HEK293 (cell line): ENCODE measurements at regions not wholly inside any gene's neighbourhood (a gene's known extent, or its start where the extent isn't known, plus 50 kb on each side); places are given as distances from the start of the nearest gene placed in this dataset.

Experiments
- CTCF ChIA-PET: fragments of 350-600 bp; formaldehyde crosslinking; extraction: SDS; loops from one replicate; lab custom pipeline; 2021; ENCODE audit warnings: antibody characterized with exemption; lab: Yijun Ruan, JAX
- POLR2A ChIA-PET: fragments of 300-600 bp; formaldehyde crosslinking; extraction: SDS; loops from one replicate; lab custom pipeline; 2020; ENCODE audit warnings: antibody characterized with exemption, inconsistent platforms; lab: Yijun Ruan, JAX
- H3K27ac ChIP-seq: fragments of 200-500 bp; sonication (Bioruptor generic); 2 replicates; pipeline ENCODE4 v1.5.1; 2014; ENCODE audit warnings: low read depth, low read length, control low read depth, inconsistent platforms; ENCODE audit errors: extremely low read depth
- H3K36me3 ChIP-seq, 2 experiments: fragments of 200-500 bp in 1 of 2; sonication (Bioruptor generic) in 1 of 2; 1 replicate in 1 of 2; 2 replicates in 1 of 2; pipeline ENCODE4 v1.5.1; 2014 to 2017; ENCODE audit warnings: inconsistent platforms in 2 of 2, low read length in 2 of 2; ENCODE audit not compliant: control insufficient read depth in 2 of 2, insufficient read depth in 1 of 2
- H3K4me1 ChIP-seq: fragments of 200-500 bp; sonication (Bioruptor generic); 2 replicates; pipeline ENCODE4 v1.5.1; 2014; ENCODE audit warnings: mild to moderate bottlenecking, low read length, inconsistent platforms; ENCODE audit not compliant: control insufficient read depth, insufficient read depth
- H3K4me3 ChIP-seq: 2 replicates; pipeline ENCODE4 v1.5.1; 2011; ENCODE audit warnings: low read depth, mild to moderate bottlenecking, control low read depth, low read length, moderate library complexity
- H3K9me3 ChIP-seq: fragments of 200-500 bp; sonication (Bioruptor generic); 2 replicates; pipeline ENCODE4 v1.5.1; 2014; ENCODE audit warnings: low read depth, low read length, inconsistent platforms; ENCODE audit not compliant: control insufficient read depth, insufficient read depth
- GFI1B ChIP-seq: fragments of 450-650 bp; formaldehyde crosslinking; IDR thresholded peaks from 2 replicates; pipeline ENCODE4 v1.5.1; 2016; ENCODE audit warnings: missing biosample characterization, missing genetic modification characterization
- GLIS1 ChIP-seq: fragments of 450-650 bp; formaldehyde crosslinking; IDR thresholded peaks from 2 replicates; pipeline ENCODE4 v1.5.1; 2016; ENCODE audit warnings: missing biosample characterization, missing genetic modification characterization
- KLF7 ChIP-seq: fragments of 450-650 bp; formaldehyde crosslinking; IDR thresholded peaks from 2 replicates; pipeline ENCODE4 v1.5.1; 2016; ENCODE audit warnings: missing biosample characterization, missing genetic modification characterization, borderline replicate concordance
- PRDM6 ChIP-seq: fragments of 450-650 bp; formaldehyde crosslinking; IDR thresholded peaks from 2 replicates; pipeline ENCODE4 v1.5.1; 2017; ENCODE audit warnings: missing biosample characterization, missing genetic modification characterization
- ZBTB20 ChIP-seq: fragments of 450-650 bp; formaldehyde crosslinking; IDR thresholded peaks from 2 replicates; pipeline ENCODE4 v1.5.1; 2016; ENCODE audit warnings: missing biosample characterization, missing genetic modification characterization
- ZEB2 ChIP-seq: fragments of 450-650 bp; formaldehyde crosslinking; IDR thresholded peaks from 2 replicates; pipeline ENCODE4 v1.5.1; 2016; ENCODE audit warnings: missing biosample characterization, missing genetic modification characterization
- ZIC2 ChIP-seq: fragments of 450-650 bp; formaldehyde crosslinking; IDR thresholded peaks from 2 replicates; pipeline ENCODE4 v1.5.1; 2016; ENCODE audit warnings: missing biosample characterization, missing genetic modification characterization
- ZNF155 ChIP-seq: fragments of 450-650 bp; formaldehyde crosslinking; IDR thresholded peaks from 2 replicates; pipeline ENCODE4 v1.5.1; 2016; ENCODE audit warnings: missing biosample characterization, missing genetic modification characterization
- ZNF2 ChIP-seq: fragments of 450-650 bp; formaldehyde crosslinking; IDR thresholded peaks from 2 replicates; pipeline ENCODE4 v1.5.1; 2016; ENCODE audit warnings: missing biosample characterization, missing genetic modification characterization
- ZNF223 ChIP-seq: fragments of 450-650 bp; formaldehyde crosslinking; IDR thresholded peaks from 2 replicates; pipeline ENCODE4 v1.5.1; 2016; ENCODE audit warnings: missing biosample characterization, missing genetic modification characterization
- ZNF302 ChIP-seq: fragments of 450-650 bp; formaldehyde crosslinking; IDR thresholded peaks from 2 replicates; pipeline ENCODE4 v1.5.1; 2016; ENCODE audit warnings: missing biosample characterization, missing genetic modification characterization, low read depth
- ZNF362 ChIP-seq: fragments of 450-650 bp; formaldehyde crosslinking; IDR thresholded peaks from 2 replicates; pipeline ENCODE4 v1.5.1; 2016; ENCODE audit warnings: missing biosample characterization, missing genetic modification characterization
- ZNF391 ChIP-seq: fragments of 450-650 bp; formaldehyde crosslinking; IDR thresholded peaks from 2 replicates; pipeline ENCODE4 v1.5.1; 2016; ENCODE audit warnings: low read depth, missing biosample characterization, missing genetic modification characterization, borderline replicate concordance
- ZNF521 ChIP-seq: fragments of 450-650 bp; formaldehyde crosslinking; IDR thresholded peaks from 2 replicates; pipeline ENCODE4 v1.5.1; 2017; ENCODE audit warnings: missing biosample characterization, mild to moderate bottlenecking, missing genetic modification characterization
- ZNF529 ChIP-seq: fragments of 450-650 bp; formaldehyde crosslinking; IDR thresholded peaks from 2 replicates; pipeline ENCODE4 v1.5.1; 2017; ENCODE audit warnings: missing genetic modification characterization, missing biosample characterization; ENCODE audit not compliant: insufficient replicate concordance
- ZNF558 ChIP-seq: fragments of 450-650 bp; formaldehyde crosslinking; IDR thresholded peaks from 2 replicates; pipeline ENCODE4 v1.5.1; 2016; ENCODE audit warnings: missing biosample characterization, missing genetic modification characterization
- ZNF677 ChIP-seq: fragments of 450-650 bp; IDR thresholded peaks from 2 replicates; pipeline ENCODE4 v1.5.0; 2018; ENCODE audit warnings: missing biosample characterization, mild to moderate bottlenecking, missing genetic modification characterization, moderate library complexity
- ZNF777 ChIP-seq: fragments of 450-650 bp; formaldehyde crosslinking; IDR thresholded peaks from 2 replicates; pipeline ENCODE4 v1.5.1; 2017; ENCODE audit warnings: missing biosample characterization, missing genetic modification characterization, borderline replicate concordance
- ZNF785 ChIP-seq: fragments of 450-650 bp; formaldehyde crosslinking; IDR thresholded peaks from 2 replicates; pipeline ENCODE4 v1.5.1; 2016; ENCODE audit warnings: missing biosample characterization, missing genetic modification characterization
- ZNF843 ChIP-seq: fragments of 450-650 bp; formaldehyde crosslinking; IDR thresholded peaks from 2 replicates; pipeline ENCODE4 v1.5.1; 2016; ENCODE audit warnings: missing biosample characterization, missing genetic modification characterization
- ZSCAN23 ChIP-seq: fragments of 450-650 bp; formaldehyde crosslinking; IDR thresholded peaks from 2 replicates; pipeline ENCODE4 v1.5.1; 2016; ENCODE audit warnings: missing biosample characterization, missing genetic modification characterization
- ZSCAN30 ChIP-seq: fragments of 450-650 bp; IDR thresholded peaks from 2 replicates; pipeline ENCODE4 v1.5.1; 2018; ENCODE audit warnings: missing biosample characterization, mild to moderate bottlenecking, missing genetic modification characterization, moderate library complexity
- ZXDB ChIP-seq: fragments of 450-650 bp; formaldehyde crosslinking; IDR thresholded peaks from 2 replicates; pipeline ENCODE4 v1.5.1; 2016; ENCODE audit warnings: missing biosample characterization, missing genetic modification characterization
- TF ChIP-seq, protein P1 (sequence below): fragments of 450-650 bp; formaldehyde crosslinking; IDR thresholded peaks from 2 replicates; pipeline ENCODE4 v1.5.1; 2016; ENCODE audit warnings: missing biosample characterization, missing genetic modification characterization
- TF ChIP-seq, protein P2 (sequence below): fragments of 450-650 bp; formaldehyde crosslinking; IDR thresholded peaks from 2 replicates; pipeline ENCODE4 v1.5.1; 2016; ENCODE audit warnings: missing biosample characterization, missing genetic modification characterization
- TF ChIP-seq, protein P3 (sequence below): fragments of 450-650 bp; formaldehyde crosslinking; IDR thresholded peaks from 2 replicates; pipeline ENCODE4 v1.5.1; 2016; ENCODE audit warnings: missing biosample characterization, missing genetic modification characterization

- TF ChIP-seq PRDM6 (tag by site-specific recombination) (no peak), ZNF362 (tag by site-specific recombination) (no peak), ZNF391 (no peak), ZIC2 (tag by site-specific recombination) (no peak), ZSCAN30 (no peak), ZBTB20 (no peak), ZNF777 (tag by site-specific recombination) (no peak), ZXDB (tag by site-specific recombination) (no peak), ZNF677 (no peak), ZNF302 (tag by site-specific recombination) (no peak), ZNF843 (no peak)
- TF ChIP-seq, protein P1, sequence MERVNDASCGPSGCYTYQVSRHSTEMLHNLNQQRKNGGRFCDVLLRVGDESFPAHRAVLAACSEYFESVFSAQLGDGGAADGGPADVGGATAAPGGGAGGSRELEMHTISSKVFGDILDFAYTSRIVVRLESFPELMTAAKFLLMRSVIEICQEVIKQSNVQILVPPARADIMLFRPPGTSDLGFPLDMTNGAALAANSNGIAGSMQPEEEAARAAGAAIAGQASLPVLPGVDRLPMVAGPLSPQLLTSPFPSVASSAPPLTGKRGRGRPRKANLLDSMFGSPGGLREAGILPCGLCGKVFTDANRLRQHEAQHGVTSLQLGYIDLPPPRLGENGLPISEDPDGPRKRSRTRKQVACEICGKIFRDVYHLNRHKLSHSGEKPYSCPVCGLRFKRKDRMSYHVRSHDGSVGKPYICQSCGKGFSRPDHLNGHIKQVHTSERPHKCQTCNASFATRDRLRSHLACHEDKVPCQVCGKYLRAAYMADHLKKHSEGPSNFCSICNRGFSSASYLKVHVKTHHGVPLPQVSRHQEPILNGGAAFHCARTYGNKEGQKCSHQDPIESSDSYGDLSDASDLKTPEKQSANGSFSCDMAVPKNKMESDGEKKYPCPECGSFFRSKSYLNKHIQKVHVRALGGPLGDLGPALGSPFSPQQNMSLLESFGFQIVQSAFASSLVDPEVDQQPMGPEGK (tag by site-specific recombination) = no peak
- TF ChIP-seq, protein P2, sequence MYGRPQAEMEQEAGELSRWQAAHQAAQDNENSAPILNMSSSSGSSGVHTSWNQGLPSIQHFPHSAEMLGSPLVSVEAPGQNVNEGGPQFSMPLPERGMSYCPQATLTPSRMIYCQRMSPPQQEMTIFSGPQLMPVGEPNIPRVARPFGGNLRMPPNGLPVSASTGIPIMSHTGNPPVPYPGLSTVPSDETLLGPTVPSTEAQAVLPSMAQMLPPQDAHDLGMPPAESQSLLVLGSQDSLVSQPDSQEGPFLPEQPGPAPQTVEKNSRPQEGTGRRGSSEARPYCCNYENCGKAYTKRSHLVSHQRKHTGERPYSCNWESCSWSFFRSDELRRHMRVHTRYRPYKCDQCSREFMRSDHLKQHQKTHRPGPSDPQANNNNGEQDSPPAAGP (tag by site-specific recombination) = no peak
Observed at GRCh38 chr5:118620233-118620632, 368.1 kb downstream of the DTWD2 start (continued).

DNA sequence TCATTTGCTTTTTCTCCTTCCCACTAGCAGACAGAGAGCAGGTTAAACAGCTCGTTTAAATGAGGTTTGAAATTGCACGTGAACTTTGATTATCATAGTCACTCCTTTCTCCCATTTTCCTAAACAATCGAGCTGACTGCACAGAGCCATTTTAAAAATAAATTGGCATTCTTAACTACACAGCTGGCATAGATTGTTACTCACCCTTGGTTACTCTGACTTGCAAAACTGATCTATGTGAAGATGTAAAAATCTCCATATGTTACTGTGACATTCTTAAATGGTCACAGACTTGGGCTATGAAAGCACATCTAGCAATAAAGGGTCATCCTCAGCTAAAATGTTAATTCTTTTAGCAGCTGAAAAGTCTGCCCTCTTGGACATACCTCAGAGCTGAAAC lies 368.5 kb downstream of the DTWD2 start:
- Histone ChIP-seq H3K4me3 (no peak overlapping the region), H3K4me1 (no peaks in the 10 kb centered on the region), H3K27ac (no peak overlapping the region), H3K9me3 (no peaks in the 10 kb centered on the region), H3K36me3 (no peaks in the 10 kb centered on the region)
- TF ChIP-seq ZNF155 (tag by site-specific recombination) (no peak), ZNF223 (no peak), ZNF521 (tag by site-specific recombination) (no peak), ZXDB (tag by site-specific recombination) (no peak), ZNF558 (no peak), GLIS1 (tag by site-specific recombination) (no peak), KLF7 (no peak), ZNF785 (no peak), ZEB2 (no peak), ZNF529 (tag by site-specific recombination) (no peak), ZNF2 (no peak), GFI1B (tag by site-specific recombination) (no peak), ZSCAN23 (tag by site-specific recombination) (no peak)
- TF ChIP-seq, protein P3, sequence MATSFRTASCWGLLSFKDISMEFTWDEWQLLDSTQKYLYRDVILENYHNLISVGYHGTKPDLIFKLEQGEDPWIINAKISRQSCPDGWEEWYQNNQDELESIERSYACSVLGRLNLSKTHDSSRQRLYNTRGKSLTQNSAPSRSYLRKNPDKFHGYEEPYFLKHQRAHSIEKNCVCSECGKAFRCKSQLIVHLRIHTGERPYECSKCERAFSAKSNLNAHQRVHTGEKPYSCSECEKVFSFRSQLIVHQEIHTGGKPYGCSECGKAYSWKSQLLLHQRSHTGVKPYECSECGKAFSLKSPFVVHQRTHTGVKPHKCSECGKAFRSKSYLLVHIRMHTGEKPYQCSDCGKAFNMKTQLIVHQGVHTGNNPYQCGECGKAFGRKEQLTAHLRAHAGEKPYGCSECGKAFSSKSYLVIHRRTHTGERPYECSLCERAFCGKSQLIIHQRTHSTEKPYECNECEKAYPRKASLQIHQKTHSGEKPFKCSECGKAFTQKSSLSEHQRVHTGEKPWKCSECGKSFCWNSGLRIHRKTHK (tag by site-specific recombination) = no peak
- POLR2A ChIA-PET = no interaction called here
- CTCF ChIA-PET = no interaction called here
